ENCODE measurements at regions not wholly inside any gene's neighbourhood (a gene's known extent, or its start where the extent isn't known, plus 50 kb on each side); places are given as distances from the start of the nearest gene placed in this dataset.

DNA sequence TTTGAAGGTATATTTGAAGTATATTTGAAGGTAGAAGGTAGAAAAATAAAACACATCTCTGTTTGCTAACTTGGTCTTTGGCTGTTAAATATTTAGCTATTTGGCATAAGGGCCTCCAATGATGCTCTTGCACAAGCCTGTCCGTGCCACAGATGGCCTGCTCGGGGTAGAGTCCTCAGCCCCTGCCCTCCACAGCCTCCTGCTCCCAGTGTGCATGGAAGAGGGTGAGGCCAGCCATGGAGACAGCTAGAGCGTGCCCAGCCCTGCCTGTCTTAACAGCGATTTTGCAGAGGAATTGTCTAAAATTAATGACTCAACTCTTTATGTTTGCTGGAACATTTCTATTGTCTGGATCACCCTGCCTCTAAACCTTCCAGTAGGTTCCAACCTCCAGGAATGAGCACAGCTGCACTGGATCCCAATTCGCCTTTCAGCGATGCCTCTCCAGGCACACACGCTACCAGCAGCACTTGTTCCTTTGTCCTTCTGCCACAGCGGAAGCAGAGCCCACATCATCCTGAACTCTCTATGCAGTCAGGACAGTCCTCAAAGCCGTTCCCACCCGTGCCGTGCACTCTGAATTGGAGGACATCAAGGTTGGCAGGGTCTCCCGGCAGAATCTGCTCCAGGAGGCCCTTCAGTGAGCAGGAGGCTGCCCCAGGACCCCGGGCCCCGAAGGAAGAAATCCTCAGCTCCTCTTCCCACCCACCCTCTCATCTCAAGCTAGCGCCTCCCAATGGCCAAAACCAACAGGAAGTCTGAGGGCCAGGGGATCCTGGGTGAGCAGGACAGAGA, 254.0 kb upstream of the IRX1 start:
- whole genome bisulfite sequencing, 2 experiments (ENCODE audit: extremely low coverage in 1 of 2, insufficient coverage in 1 of 2, insufficient read length in 1 of 2, insufficient replicate concordance in 2 of 2, low coverage in 1 of 2, low lambda C conversion rate in 2 of 2, missing lambda C conversion rate in 1 of 2): 95% methylated on average over 15 of the region's 15 CpGs; no CpG with 5 or more reads in 1 of the 2 experiments
- FAIRE-seq (no peak), DNase-seq (ENCODE audit: low read depth in 1 of 2, low spot score in 2 of 2) (no peak)
- H4K91ac ChIP-seq (replicated peaks; ENCODE audit: insufficient read length, low read length): no peak overlapping the region
- no peak overlapping the region for H2BK12ac ChIP-seq (ENCODE audit: low read depth, low read length)
- H2AFZ ChIP-seq (ENCODE audit: low read length): no peak overlapping the region
- no peak overlapping the region for H2BK120ac ChIP-seq (replicated peaks; ENCODE audit: low read depth, low read length)
- no peaks in the 10 kb centered on the region; a peak in 1 of 7 replicates for H3K4me1 ChIP-seq (replicated peaks in 1 of 4; ENCODE audit: control insufficient read depth in 3 of 4, insufficient read depth in 4 of 4, low read length in 3 of 4)
- no peaks in the 10 kb centered on the region for H4K20me1 ChIP-seq (replicated peaks in 1 of 2; ENCODE audit: control insufficient read depth in 1 of 2, insufficient read depth in 2 of 2, low read length in 2 of 2)
- H3K4me3 ChIP-seq (ENCODE audit: extremely low read depth in 1 of 4, insufficient read depth in 2 of 4, low read depth in 3 of 4, low read length in 4 of 4): no peak overlapping the region
- H3K9ac ChIP-seq (replicated peaks in 1 of 4; ENCODE audit: extremely low read depth in 1 of 4, low read depth in 3 of 4, low read length in 3 of 4): no peak overlapping the region
- no peak overlapping the region for H2BK20ac ChIP-seq (ENCODE audit: low read length)
- H3K79me2 ChIP-seq (ENCODE audit: control insufficient read depth in 1 of 2, insufficient read depth in 2 of 2, low read length in 2 of 2): no peaks in the 10 kb centered on the region
- H4K8ac ChIP-seq (ENCODE audit: extremely low read depth, insufficient read depth, low read length): peak overlapping the region; percentile 40
- no peaks in the 10 kb centered on the region for H3K9me3 ChIP-seq (ENCODE audit: insufficient read depth in 2 of 2, low read depth in 1 of 2, low read length in 1 of 2)
- H3K14ac ChIP-seq (ENCODE audit: insufficient read length): no peak overlapping the region
- H3K23ac ChIP-seq (ENCODE audit: insufficient read length): no peak overlapping the region
- H2BK15ac ChIP-seq (ENCODE audit: low read length): 0 out of 2 replicates have a peak overlapping the region, but pooled peaks have one; percentile 46
- H2BK5ac ChIP-seq (ENCODE audit: low read depth, low read length): no peak overlapping the region
- no peaks in the 10 kb centered on the region for H3K36me3 ChIP-seq (ENCODE audit: control insufficient read depth in 2 of 4, insufficient read depth in 4 of 4, low read length in 3 of 4)
- no peaks in the 10 kb centered on the region for H3K23me2 ChIP-seq (ENCODE audit: low read depth, low read length)
- no peaks in the 10 kb centered on the region; the same call in 1 of the 2 replicates for H3K79me1 ChIP-seq (ENCODE audit: low read depth, low read length)
- no peak overlapping the region for H3K56ac ChIP-seq (replicated peaks; ENCODE audit: insufficient read length, low read depth, low read length)
- H3K27me3 ChIP-seq (replicated peaks in 1 of 4; ENCODE audit: control insufficient read depth in 3 of 4, extremely low read depth in 1 of 4, insufficient read depth in 3 of 4, low read length in 3 of 4): no peaks in the 10 kb centered on the region
- H2AK5ac ChIP-seq (ENCODE audit: low read depth, low read length): no peak overlapping the region
- H3K18ac ChIP-seq (ENCODE audit: extremely low read depth, low read length): no peak overlapping the region
- H3K27ac ChIP-seq (ENCODE audit: low read depth, low read length): no peak overlapping the region
- no peak overlapping the region for H3K4me2 ChIP-seq (ENCODE audit: insufficient read depth in 1 of 2, low read depth in 2 of 2, low read length in 2 of 2)
- ChIA-PET CTCF (ENCODE audit: partially characterized antibody) (interaction anchor here (0.6 to 2.5 kb wide), 3 partner anchors 9 to 110 kb away, joined by 3 to 5 read pairs (median 3); no protein-coding TSS in a partner anchor), POLR2A (ENCODE audit: partially characterized antibody) (no interaction called here)
- H4K5ac ChIP-seq (ENCODE audit: insufficient read length, low read depth, low read length): no peak overlapping the region
- H3K4ac ChIP-seq (replicated peaks; ENCODE audit: insufficient read length, low read depth, low read length): no peak overlapping the region
- TF ChIP-seq RAD21 (IDR thresholded peaks at IDR 0.05 in 1 of 2, conservative IDR thresholded peaks at IDR 0.05 in 1 of 2; ENCODE audit: low read depth in 2 of 2, low read length in 2 of 2) (peak in 1 of 2 experiments; percentile 22; a peak in 1 of 4 replicates), PHF8 (conservative IDR thresholded peaks at IDR 0.05; ENCODE audit: low read depth, low read length) (no peak), RBBP5 (IDR thresholded peaks at IDR 0.05; ENCODE audit: borderline replicate concordance, low read depth, low read length) (no peak), EZH2 (IDR thresholded peaks at IDR 0.05; ENCODE audit: low read depth, low read length, severe bottlenecking) (no peak), JUND (IDR thresholded peaks at IDR 0.05; ENCODE audit: low read length) (no peak), KDM1A (IDR thresholded peaks at IDR 0.05; ENCODE audit: borderline replicate concordance, low read length) (no peak), CBX8 (IDR thresholded peaks at IDR 0.05; ENCODE audit: borderline replicate concordance, low read depth, low read length) (no peak)
- TF ChIP-seq, protein P1, sequence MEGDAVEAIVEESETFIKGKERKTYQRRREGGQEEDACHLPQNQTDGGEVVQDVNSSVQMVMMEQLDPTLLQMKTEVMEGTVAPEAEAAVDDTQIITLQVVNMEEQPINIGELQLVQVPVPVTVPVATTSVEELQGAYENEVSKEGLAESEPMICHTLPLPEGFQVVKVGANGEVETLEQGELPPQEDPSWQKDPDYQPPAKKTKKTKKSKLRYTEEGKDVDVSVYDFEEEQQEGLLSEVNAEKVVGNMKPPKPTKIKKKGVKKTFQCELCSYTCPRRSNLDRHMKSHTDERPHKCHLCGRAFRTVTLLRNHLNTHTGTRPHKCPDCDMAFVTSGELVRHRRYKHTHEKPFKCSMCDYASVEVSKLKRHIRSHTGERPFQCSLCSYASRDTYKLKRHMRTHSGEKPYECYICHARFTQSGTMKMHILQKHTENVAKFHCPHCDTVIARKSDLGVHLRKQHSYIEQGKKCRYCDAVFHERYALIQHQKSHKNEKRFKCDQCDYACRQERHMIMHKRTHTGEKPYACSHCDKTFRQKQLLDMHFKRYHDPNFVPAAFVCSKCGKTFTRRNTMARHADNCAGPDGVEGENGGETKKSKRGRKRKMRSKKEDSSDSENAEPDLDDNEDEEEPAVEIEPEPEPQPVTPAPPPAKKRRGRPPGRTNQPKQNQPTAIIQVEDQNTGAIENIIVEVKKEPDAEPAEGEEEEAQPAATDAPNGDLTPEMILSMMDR (IDR thresholded peaks at IDR 0.05; ENCODE audit: control extremely low read depth in 1 of 3, insufficient read depth in 1 of 3, low read depth in 1 of 3, low read length in 3 of 3): peak in 2 of 3 experiments; percentile 17 to 23; a peak in 2 of 4 replicates
